ENCODE measurements at regions not wholly inside any gene's neighbourhood (a gene's known extent, or its start where the extent isn't known, plus 50 kb on each side); places are given as distances from the start of the nearest gene placed in this dataset.

DNA sequence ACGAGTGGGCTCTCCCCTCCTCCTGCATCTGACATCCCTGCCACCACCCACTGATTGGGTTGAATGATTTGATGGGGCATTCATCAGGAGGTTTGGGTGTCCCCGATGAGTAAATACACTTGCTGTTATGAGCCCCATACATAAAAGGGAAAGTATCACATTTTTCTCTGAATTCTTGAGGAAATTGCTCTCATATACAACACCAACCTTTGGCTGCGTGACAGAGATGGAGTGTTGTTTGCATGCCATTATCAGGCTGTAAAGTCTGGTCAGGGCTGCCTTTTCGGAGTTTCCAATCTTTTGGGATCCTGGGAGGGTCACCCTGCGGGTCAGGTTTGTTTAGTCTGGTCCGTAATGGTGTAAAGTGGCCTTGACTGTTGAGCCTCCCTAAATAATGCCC is 227.9 kb upstream of the SPRED2 start:
- Mint-ChIP-seq H3K27ac (peak overlapping the region; percentile 29), H3K36me3 (ENCODE audit: insufficient read depth) (no peaks in the 10 kb centered on the region), H3K4me1 (ENCODE audit: low read depth) (peaks cover 23% of the 10 kb centered on the region), H3K9me3 (ENCODE audit: low read depth) (no peaks in the 10 kb centered on the region), H3K27me3 (peaks cover 72% of the 10 kb centered on the region), H3K4me3 (ENCODE audit: low read depth) (no peak overlapping the region)
- TF ChIP-seq, protein P1, sequence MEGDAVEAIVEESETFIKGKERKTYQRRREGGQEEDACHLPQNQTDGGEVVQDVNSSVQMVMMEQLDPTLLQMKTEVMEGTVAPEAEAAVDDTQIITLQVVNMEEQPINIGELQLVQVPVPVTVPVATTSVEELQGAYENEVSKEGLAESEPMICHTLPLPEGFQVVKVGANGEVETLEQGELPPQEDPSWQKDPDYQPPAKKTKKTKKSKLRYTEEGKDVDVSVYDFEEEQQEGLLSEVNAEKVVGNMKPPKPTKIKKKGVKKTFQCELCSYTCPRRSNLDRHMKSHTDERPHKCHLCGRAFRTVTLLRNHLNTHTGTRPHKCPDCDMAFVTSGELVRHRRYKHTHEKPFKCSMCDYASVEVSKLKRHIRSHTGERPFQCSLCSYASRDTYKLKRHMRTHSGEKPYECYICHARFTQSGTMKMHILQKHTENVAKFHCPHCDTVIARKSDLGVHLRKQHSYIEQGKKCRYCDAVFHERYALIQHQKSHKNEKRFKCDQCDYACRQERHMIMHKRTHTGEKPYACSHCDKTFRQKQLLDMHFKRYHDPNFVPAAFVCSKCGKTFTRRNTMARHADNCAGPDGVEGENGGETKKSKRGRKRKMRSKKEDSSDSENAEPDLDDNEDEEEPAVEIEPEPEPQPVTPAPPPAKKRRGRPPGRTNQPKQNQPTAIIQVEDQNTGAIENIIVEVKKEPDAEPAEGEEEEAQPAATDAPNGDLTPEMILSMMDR (IDR thresholded peaks at IDR 0.05; ENCODE audit: unreplicated experiment): no peak
- DNase-seq (ENCODE audit: low spot score, unreplicated experiment): no peak

DNA sequence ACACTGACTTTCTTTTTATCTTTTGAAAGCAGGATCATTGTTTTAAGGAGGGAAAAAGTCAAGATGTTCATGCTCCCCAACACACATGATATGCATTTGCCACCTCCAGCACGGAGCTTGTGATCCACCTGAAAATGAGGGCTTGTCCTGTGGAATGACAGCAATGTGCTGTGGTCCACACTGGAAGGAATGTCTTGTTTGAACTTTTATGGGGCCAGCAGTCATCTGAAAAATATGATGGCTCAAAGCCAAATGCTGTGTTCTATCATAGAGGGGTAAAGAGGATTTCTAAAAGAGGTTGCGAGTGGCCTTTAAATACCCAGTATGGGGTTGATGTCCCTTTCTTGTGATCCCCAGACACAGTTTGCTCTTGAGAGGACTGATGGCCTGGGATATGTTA is 226.5 kb upstream of the SPRED2 start:
- H3K9me3 Mint-ChIP-seq (ENCODE audit: low read depth): no peaks in the 10 kb centered on the region
- TF ChIP-seq, protein P1 (IDR thresholded peaks at IDR 0.05; ENCODE audit: unreplicated experiment): no peak
- H3K27ac Mint-ChIP-seq: no peak overlapping the region
- no peak for DNase-seq (ENCODE audit: low spot score, unreplicated experiment)
- no peaks in the 10 kb centered on the region for H3K36me3 Mint-ChIP-seq (ENCODE audit: insufficient read depth)
- H3K4me1 Mint-ChIP-seq (ENCODE audit: low read depth): peaks cover 36% of the 10 kb centered on the region
- H3K27me3 Mint-ChIP-seq: peaks cover 68% of the 10 kb centered on the region
- no peak overlapping the region for H3K4me3 Mint-ChIP-seq (ENCODE audit: low read depth)

DNA sequence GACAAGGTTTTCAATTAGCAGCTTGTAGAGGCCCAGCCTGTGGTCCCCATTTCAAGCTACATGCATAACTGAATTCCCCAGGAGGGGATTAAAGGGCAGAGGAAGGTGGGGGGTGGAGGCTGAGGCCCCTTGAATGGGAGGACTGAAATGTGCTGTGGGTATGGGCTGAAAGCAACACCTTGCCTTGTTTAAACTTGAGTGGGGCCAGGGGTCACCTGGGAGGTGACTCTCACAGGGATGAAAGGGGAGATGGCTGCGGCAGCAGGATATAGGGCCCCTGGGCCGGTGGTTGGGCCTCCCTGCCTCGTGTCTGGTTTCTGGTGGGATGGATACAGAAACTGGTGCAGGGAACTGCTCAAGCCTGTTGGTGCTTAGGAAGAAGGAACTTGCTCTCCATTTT is 225.9 kb upstream of the SPRED2 start:
- Mint-ChIP-seq H3K27ac (no peak overlapping the region), H3K27me3 (peaks cover 68% of the 10 kb centered on the region), H3K4me3 (ENCODE audit: low read depth) (no peak overlapping the region), H3K36me3 (ENCODE audit: insufficient read depth) (no peaks in the 10 kb centered on the region), H3K4me1 (ENCODE audit: low read depth) (peaks cover 42% of the 10 kb centered on the region), H3K9me3 (ENCODE audit: low read depth) (no peaks in the 10 kb centered on the region)
- TF ChIP-seq, protein P1 (IDR thresholded peaks at IDR 0.05; ENCODE audit: unreplicated experiment): no peak
- no peak for DNase-seq (ENCODE audit: low spot score, unreplicated experiment)

DNA sequence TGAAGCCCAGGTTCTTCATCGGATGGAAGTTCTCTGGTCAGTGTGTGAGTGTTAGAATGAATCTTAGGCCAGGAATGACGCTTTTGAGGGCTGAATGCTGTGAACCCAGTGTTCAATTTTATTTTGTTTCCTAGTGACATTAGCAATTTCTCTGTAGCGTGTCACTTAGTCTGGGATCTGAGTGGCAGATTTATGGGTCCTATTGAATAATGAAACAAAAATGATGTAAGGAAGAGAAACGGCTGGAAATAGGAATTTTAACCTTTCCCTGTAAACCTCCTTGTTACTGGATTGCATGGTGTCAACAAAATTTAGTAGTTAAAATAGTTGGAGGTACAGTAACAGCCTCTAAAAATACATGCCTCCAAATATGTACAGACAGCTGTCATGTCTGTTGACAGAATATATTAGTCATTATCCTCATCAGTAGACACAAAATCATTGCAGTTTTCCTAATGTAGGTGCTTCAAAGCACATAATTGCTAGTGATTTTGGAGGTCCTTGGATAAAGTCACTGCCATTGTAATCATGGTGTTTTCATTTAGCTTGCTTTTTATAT is 223.8 kb upstream of the SPRED2 start:
- TF ChIP-seq, protein P1 (IDR thresholded peaks at IDR 0.05; ENCODE audit: unreplicated experiment): no peak
- H3K27me3 Mint-ChIP-seq: peaks cover 71% of the 10 kb centered on the region
- peak overlapping the region; percentile 59 for H3K27ac Mint-ChIP-seq
- H3K36me3 Mint-ChIP-seq (ENCODE audit: insufficient read depth): no peaks in the 10 kb centered on the region
- H3K4me3 Mint-ChIP-seq (ENCODE audit: low read depth): peak overlapping the region; percentile 27
- peaks cover 44% of the 10 kb centered on the region for H3K4me1 Mint-ChIP-seq (ENCODE audit: low read depth)
- DNase-seq (ENCODE audit: low spot score, unreplicated experiment): no peak
- no peaks in the 10 kb centered on the region for H3K9me3 Mint-ChIP-seq (ENCODE audit: low read depth)

DNA sequence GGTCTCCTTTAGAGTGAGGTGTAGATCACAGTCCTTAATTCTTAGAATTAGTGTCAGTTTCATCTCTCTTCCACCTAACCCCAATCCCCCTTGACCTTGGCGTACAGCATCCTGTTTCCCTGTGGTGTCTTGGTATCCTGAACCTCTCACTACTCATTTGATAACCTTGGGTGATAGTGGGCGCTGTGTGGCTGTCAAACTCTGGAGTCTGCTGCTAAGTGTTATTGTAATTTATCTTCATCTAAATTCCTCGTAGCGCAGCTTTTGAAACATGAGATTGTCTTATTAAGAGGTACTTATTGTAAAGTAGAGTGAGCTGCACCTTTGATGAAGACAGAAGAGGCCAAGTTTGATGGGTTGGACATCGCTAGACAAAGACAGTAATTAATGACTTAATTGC is 222.6 kb upstream of the SPRED2 start:
- DNase-seq (ENCODE audit: low spot score, unreplicated experiment): no peak
- H3K27ac Mint-ChIP-seq: no peak overlapping the region
- H3K4me3 Mint-ChIP-seq (ENCODE audit: low read depth): no peak overlapping the region
- no peaks in the 10 kb centered on the region for H3K36me3 Mint-ChIP-seq (ENCODE audit: insufficient read depth)
- peaks cover 76% of the 10 kb centered on the region for H3K27me3 Mint-ChIP-seq
- H3K9me3 Mint-ChIP-seq (ENCODE audit: low read depth): no peaks in the 10 kb centered on the region
- TF ChIP-seq, protein P1 (IDR thresholded peaks at IDR 0.05; ENCODE audit: unreplicated experiment): no peak
- H3K4me1 Mint-ChIP-seq (ENCODE audit: low read depth): peaks cover 41% of the 10 kb centered on the region
